ENCODE measurements at regions not wholly inside any gene's neighbourhood (a gene's known extent, or its start where the extent isn't known, plus 50 kb on each side); places are given as distances from the start of the nearest gene placed in this dataset.

DNA sequence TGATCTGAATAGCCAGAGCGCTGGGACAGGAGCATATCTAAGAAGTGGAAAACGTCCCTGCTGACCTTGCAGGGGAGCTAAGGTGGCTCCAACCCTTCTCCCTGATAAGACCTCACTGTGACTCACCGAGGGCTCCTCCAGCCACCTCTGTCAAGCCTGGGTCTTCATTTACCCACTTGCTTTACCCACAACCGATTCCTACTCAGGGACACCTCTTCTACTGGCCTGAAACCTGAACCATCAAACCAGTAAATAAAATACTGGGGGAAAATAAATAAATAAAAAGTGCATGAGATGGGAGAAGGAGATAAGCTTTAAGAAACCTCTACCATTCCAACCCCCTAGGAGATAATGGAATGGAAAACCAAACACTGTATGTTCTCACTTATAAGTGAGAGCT lies 80.2 kb upstream of the ALOX12 start (continued):
- TF ChIP-seq, protein P1, sequence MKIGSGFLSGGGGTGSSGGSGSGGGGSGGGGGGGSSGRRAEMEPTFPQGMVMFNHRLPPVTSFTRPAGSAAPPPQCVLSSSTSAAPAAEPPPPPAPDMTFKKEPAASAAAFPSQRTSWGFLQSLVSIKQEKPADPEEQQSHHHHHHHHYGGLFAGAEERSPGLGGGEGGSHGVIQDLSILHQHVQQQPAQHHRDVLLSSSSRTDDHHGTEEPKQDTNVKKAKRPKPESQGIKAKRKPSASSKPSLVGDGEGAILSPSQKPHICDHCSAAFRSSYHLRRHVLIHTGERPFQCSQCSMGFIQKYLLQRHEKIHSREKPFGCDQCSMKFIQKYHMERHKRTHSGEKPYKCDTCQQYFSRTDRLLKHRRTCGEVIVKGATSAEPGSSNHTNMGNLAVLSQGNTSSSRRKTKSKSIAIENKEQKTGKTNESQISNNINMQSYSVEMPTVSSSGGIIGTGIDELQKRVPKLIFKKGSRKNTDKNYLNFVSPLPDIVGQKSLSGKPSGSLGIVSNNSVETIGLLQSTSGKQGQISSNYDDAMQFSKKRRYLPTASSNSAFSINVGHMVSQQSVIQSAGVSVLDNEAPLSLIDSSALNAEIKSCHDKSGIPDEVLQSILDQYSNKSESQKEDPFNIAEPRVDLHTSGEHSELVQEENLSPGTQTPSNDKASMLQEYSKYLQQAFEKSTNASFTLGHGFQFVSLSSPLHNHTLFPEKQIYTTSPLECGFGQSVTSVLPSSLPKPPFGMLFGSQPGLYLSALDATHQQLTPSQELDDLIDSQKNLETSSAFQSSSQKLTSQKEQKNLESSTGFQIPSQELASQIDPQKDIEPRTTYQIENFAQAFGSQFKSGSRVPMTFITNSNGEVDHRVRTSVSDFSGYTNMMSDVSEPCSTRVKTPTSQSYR (CRISPR knock-in tag; IDR thresholded peaks at IDR 0.05): no peak
- TF ChIP-seq, protein P2, sequence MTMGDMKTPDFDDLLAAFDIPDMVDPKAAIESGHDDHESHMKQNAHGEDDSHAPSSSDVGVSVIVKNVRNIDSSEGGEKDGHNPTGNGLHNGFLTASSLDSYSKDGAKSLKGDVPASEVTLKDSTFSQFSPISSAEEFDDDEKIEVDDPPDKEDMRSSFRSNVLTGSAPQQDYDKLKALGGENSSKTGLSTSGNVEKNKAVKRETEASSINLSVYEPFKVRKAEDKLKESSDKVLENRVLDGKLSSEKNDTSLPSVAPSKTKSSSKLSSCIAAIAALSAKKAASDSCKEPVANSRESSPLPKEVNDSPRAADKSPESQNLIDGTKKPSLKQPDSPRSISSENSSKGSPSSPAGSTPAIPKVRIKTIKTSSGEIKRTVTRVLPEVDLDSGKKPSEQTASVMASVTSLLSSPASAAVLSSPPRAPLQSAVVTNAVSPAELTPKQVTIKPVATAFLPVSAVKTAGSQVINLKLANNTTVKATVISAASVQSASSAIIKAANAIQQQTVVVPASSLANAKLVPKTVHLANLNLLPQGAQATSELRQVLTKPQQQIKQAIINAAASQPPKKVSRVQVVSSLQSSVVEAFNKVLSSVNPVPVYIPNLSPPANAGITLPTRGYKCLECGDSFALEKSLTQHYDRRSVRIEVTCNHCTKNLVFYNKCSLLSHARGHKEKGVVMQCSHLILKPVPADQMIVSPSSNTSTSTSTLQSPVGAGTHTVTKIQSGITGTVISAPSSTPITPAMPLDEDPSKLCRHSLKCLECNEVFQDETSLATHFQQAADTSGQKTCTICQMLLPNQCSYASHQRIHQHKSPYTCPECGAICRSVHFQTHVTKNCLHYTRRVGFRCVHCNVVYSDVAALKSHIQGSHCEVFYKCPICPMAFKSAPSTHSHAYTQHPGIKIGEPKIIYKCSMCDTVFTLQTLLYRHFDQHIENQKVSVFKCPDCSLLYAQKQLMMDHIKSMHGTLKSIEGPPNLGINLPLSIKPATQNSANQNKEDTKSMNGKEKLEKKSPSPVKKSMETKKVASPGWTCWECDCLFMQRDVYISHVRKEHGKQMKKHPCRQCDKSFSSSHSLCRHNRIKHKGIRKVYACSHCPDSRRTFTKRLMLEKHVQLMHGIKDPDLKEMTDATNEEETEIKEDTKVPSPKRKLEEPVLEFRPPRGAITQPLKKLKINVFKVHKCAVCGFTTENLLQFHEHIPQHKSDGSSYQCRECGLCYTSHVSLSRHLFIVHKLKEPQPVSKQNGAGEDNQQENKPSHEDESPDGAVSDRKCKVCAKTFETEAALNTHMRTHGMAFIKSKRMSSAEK (CRISPR knock-in tag; IDR thresholded peaks at IDR 0.05; ENCODE audit: borderline replicate concordance): no peak
- TF ChIP-seq NR2C2 (CRISPR knock-in tag; IDR thresholded peaks at IDR 0.05): no peak
- TF ChIP-seq MXD4 (CRISPR knock-in tag; IDR thresholded peaks at IDR 0.05; ENCODE audit: borderline replicate concordance): no peak
- TF ChIP-seq SP1 (CRISPR knock-in tag; conservative IDR thresholded peaks at IDR 0.05): no peak
- TF ChIP-seq ATF1 (CRISPR knock-in tag; IDR thresholded peaks at IDR 0.05): no peak
- no peak for TF ChIP-seq MYBL2 (CRISPR knock-in tag; IDR thresholded peaks at IDR 0.05)
- no peak for TF ChIP-seq ZNF121 (CRISPR knock-in tag; IDR thresholded peaks at IDR 0.05)
- TF ChIP-seq PREB (CRISPR knock-in tag; IDR thresholded peaks at IDR 0.05; ENCODE audit: borderline replicate concordance): no peak
- TF ChIP-seq SMAD4 (CRISPR knock-in tag; IDR thresholded peaks at IDR 0.05): no peak
- TF ChIP-seq, protein P3, sequence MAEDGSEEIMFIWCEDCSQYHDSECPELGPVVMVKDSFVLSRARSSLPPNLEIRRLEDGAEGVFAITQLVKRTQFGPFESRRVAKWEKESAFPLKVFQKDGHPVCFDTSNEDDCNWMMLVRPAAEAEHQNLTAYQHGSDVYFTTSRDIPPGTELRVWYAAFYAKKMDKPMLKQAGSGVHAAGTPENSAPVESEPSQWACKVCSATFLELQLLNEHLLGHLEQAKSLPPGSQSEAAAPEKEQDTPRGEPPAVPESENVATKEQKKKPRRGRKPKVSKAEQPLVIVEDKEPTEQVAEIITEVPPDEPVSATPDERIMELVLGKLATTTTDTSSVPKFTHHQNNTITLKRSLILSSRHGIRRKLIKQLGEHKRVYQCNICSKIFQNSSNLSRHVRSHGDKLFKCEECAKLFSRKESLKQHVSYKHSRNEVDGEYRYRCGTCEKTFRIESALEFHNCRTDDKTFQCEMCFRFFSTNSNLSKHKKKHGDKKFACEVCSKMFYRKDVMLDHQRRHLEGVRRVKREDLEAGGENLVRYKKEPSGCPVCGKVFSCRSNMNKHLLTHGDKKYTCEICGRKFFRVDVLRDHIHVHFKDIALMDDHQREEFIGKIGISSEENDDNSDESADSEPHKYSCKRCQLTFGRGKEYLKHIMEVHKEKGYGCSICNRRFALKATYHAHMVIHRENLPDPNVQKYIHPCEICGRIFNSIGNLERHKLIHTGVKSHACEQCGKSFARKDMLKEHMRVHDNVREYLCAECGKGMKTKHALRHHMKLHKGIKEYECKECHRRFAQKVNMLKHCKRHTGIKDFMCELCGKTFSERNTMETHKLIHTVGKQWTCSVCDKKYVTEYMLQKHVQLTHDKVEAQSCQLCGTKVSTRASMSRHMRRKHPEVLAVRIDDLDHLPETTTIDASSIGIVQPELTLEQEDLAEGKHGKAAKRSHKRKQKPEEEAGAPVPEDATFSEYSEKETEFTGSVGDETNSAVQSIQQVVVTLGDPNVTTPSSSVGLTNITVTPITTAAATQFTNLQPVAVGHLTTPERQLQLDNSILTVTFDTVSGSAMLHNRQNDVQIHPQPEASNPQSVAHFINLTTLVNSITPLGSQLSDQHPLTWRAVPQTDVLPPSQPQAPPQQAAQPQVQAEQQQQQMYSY (CRISPR knock-in tag; IDR thresholded peaks at IDR 0.05): no peak
- TF ChIP-seq NFYB (CRISPR knock-in tag; conservative IDR thresholded peaks at IDR 0.05; ENCODE audit: low read depth): no peak
- TF ChIP-seq NR3C1 (CRISPR knock-in tag; conservative IDR thresholded peaks at IDR 0.05; ENCODE audit: low read depth): no peak

- ATAC-seq (no peak), DNase-seq (ENCODE audit: low spot score) (no peak)
- no peak overlapping the region for H3K27ac Mint-ChIP-seq
- ChIA-PET CTCF (interaction anchor here (1.2 to 1.4 kb wide), 2 partner anchors 8 to 85 kb away, joined by 3 to 4 read pairs; no protein-coding TSS in a partner anchor), POLR2A (no interaction called here)
- H3K27me3 Mint-ChIP-seq (ENCODE audit: low read depth): peaks cover 36% of the 10 kb centered on the region
- TF ChIP-seq NFATC4 (CRISPR knock-in tag; IDR thresholded peaks at IDR 0.05) (no peak), CREB1 (CRISPR knock-in tag; IDR thresholded peaks at IDR 0.05) (no peak), ZNF671 (CRISPR knock-in tag; IDR thresholded peaks at IDR 0.05) (no peak), SMAD4 (CRISPR knock-in tag; IDR thresholded peaks at IDR 0.05) (no peak), ZNF416 (CRISPR knock-in tag; IDR thresholded peaks at IDR 0.05) (no peak)
- peaks cover 11% of the 10 kb centered on the region for H3K9me3 Mint-ChIP-seq
- no peaks in the 10 kb centered on the region for H3K36me3 Mint-ChIP-seq
- no peak overlapping the region for H3K4me3 Mint-ChIP-seq
- peaks cover 1% of the 10 kb centered on the region; the same call in 1 of the 2 replicates for H3K4me1 Mint-ChIP-seq
Observed at GRCh38 chr17:6919158-6919557, 76.7 kb upstream of the ALOX12 start.
